HFF-Myc (cell line): ENCODE measurements at regions not wholly inside any gene's neighbourhood (a gene's known extent, or its start where the extent isn't known, plus 50 kb on each side); places are given as distances from the start of the nearest gene placed in this dataset.

Experiments used
- DNase-seq: peaks from one replicate; pipeline ENCODE4 v3.0.0-alpha.2; 2011; ENCODE audit warnings: low read depth; ENCODE audit errors: extremely low read depth
- H3K4me3 ChIP-seq: replicated peaks from 2 replicates; pipeline ENCODE4 v1.5.1; 2011; ENCODE audit warnings: low read depth, mild to moderate bottlenecking, control low read depth, low read length
- CTCF ChIP-seq: IDR thresholded peaks from 2 replicates; pipeline ENCODE4 v1.5.1; 2012; ENCODE audit warnings: mild to moderate bottlenecking, low read depth, low read length, control low read depth; ENCODE audit errors: missing control alignments

GRCh38 chrX:39158801-39159657 lies 357.8 kb downstream of the MID1IP1 start:
- no peak for TF ChIP-seq CTCF
- H3K4me3 ChIP-seq, result no peak overlapping the region
- DNase-seq, result no peak

- DNase-seq, result no peak
- no peak for TF ChIP-seq CTCF
- no peak overlapping the region for H3K4me3 ChIP-seq
These were observed 358.8 kb downstream of the MID1IP1 start for GRCh38 chrX:39159921-39160507.

- no peak for DNase-seq
- TF ChIP-seq CTCF, result no peak
- H3K4me3 ChIP-seq, result no peak overlapping the region
These were observed 360.5 kb downstream of the MID1IP1 start for GRCh38 chrX:39161611-39162255.

- no peak for TF ChIP-seq CTCF
- no peak overlapping the region for H3K4me3 ChIP-seq
- DNase-seq, result no peak
These were observed 361.1 kb downstream of the MID1IP1 start for GRCh38 chrX:39162322-39162735.

- TF ChIP-seq CTCF, result no peak
- no peak overlapping the region for H3K4me3 ChIP-seq
- no peak for DNase-seq
These were observed 362.4 kb downstream of the MID1IP1 start for GRCh38 chrX:39163581-39164126.

GRCh38 chrX:39164212-39164611 lies 363.0 kb downstream of the MID1IP1 start:
- no peak for TF ChIP-seq CTCF
- no peak overlapping the region for H3K4me3 ChIP-seq
- no peak for DNase-seq
